Thoracic aorta (tissue), 2 donors: ENCODE measurements at regions not wholly inside any gene's neighbourhood (a gene's known extent, or its start where the extent isn't known, plus 50 kb on each side); places are given as distances from the start of the nearest gene placed in this dataset.

Experiments used
- ATAC-seq: fragments of 150-250 bp; one replicate; pipeline ENCODE4 v1.8.0; 2017; ENCODE audit warnings: low read depth; ENCODE audit not compliant: insufficient number of reproducible peaks, low FRiP score
- DNase-seq: peaks from one replicate; pipeline ENCODE4 v3.0.0-alpha.2; 2020; ENCODE audit warnings: low spot score
- H3K27ac ChIP-seq, 2 donors: fragments of 200-600 bp; sonication (generic); 1 replicate in 1 of 2; 2 replicates in 1 of 2; pipeline ENCODE4 v1.5.1; 2016; ENCODE audit warnings: mild to moderate bottlenecking in 2 of 2, moderate library complexity in 2 of 2
- H3K27me3 ChIP-seq: fragments of 200-600 bp; sonication (generic); replicated peaks from 2 replicates; pipeline ENCODE4 v1.6.0; 2016; ENCODE audit warnings: mild to moderate bottlenecking; ENCODE audit not compliant: insufficient read depth
- H3K36me3 ChIP-seq: fragments of 200-600 bp; sonication (generic); one replicate; pipeline ENCODE4 v1.5.1; 2016
- H3K4me1 ChIP-seq, 2 donors: fragments of 200-600 bp; sonication (generic); 1 replicate in 1 of 2; 2 replicates in 1 of 2; pipeline versions ENCODE4 v1.5.1 to v1.6.0; 2016; ENCODE audit warnings: low read depth in 2 of 2, mild to moderate bottlenecking in 1 of 2; ENCODE audit not compliant: control insufficient read depth in 1 of 2
- H3K4me3 ChIP-seq: fragments of 200-600 bp; sonication (generic); 2 replicates; pipeline ENCODE4 v1.5.1; 2016; ENCODE audit warnings: mild to moderate bottlenecking
- H3K9me3 ChIP-seq: fragments of 200-600 bp; sonication (generic); 2 replicates; pipeline ENCODE4 v1.5.1; 2016
- TF ChIP-seq, protein P1 (sequence below): fragments of 200-600 bp; sonication (generic); IDR thresholded peaks from one replicate; pipeline ENCODE4 v1.5.1; 2019; ENCODE audit warnings: antibody characterized with exemption

DNA sequence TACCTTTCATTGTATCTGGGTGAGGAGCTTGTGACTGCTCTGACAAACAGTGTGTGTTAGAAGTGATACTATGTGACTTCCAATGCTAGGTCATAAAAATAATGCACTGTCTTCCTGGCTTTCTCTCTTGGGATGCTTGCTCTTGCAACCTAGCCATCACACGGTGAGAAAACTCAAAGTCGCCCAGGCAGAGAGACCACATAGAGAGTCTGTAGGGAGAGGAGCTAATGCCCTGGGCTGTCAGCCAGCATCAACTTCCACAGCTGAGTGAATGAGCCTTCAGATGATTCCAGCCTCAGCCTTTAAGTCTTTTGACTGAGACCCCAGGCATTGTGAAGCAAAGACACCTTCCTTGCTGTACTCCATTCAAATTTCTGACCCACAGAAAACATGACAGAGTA, 220.6 kb upstream of the SGO1 start:
- Histone ChIP-seq H3K4me1 (no peaks in the 10 kb centered on the region), H3K27ac (no peak overlapping the region), H3K36me3 (no peaks in the 10 kb centered on the region), H3K9me3 (no peaks in the 10 kb centered on the region), H3K4me3 (no peak overlapping the region), H3K27me3 (no peaks in the 10 kb centered on the region)
- DNase-seq: no peak
- no peak for ATAC-seq
- TF ChIP-seq, protein P1, sequence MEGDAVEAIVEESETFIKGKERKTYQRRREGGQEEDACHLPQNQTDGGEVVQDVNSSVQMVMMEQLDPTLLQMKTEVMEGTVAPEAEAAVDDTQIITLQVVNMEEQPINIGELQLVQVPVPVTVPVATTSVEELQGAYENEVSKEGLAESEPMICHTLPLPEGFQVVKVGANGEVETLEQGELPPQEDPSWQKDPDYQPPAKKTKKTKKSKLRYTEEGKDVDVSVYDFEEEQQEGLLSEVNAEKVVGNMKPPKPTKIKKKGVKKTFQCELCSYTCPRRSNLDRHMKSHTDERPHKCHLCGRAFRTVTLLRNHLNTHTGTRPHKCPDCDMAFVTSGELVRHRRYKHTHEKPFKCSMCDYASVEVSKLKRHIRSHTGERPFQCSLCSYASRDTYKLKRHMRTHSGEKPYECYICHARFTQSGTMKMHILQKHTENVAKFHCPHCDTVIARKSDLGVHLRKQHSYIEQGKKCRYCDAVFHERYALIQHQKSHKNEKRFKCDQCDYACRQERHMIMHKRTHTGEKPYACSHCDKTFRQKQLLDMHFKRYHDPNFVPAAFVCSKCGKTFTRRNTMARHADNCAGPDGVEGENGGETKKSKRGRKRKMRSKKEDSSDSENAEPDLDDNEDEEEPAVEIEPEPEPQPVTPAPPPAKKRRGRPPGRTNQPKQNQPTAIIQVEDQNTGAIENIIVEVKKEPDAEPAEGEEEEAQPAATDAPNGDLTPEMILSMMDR: no peak

DNA sequence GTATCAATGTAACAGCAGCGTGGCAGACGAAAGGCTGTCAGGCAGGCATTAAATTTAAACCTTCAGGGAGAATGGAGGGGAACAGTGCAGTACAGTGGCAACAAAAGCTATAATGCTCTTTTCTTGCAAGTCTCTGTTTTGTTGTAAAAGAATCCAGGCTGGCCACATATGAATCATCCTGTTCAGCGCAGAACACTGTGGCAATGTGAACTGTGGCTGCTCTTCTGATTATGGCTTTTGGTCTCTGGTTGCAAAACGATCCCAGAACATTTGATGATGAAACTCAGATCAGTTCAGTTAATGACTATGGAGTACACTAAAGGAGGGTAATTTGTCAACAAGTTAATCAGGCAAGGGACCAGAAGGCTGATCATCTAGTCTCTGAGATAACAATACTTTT, 219.7 kb upstream of the SGO1 start:
- ATAC-seq (no peak), DNase-seq (no peak)
- no peaks in the 10 kb centered on the region for H3K36me3 ChIP-seq
- peaks cover 0 to 6% of the 10 kb centered on the region in 2 donors for H3K4me1 ChIP-seq
- no peaks in the 10 kb centered on the region for H3K9me3 ChIP-seq
- TF ChIP-seq, protein P1: no peak
- no peak overlapping the region for H3K27ac ChIP-seq
- H3K4me3 ChIP-seq: no peak overlapping the region
- no peaks in the 10 kb centered on the region for H3K27me3 ChIP-seq

DNA sequence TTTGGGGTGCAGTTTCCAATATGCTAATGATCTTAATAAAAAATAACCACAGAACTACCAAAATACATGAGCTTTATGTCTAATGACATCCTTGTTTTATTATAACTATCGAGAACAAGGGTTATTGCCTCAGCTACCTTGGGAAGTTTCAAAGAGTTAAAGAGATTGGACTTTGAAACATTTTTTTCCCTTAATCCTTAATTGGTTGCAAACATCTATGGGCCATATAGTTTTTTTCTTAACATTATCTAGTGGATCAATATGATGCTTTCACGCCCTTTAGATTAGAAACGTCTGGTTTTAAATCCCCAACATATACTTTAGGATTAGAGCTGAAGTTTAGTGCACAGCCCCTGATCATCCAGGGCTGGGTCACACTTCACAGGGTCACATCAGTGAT, 219.2 kb upstream of the SGO1 start:
- TF ChIP-seq, protein P1: no peak
- Histone ChIP-seq H3K9me3 (no peaks in the 10 kb centered on the region), H3K27ac (no peak overlapping the region), H3K4me1 (peaks cover 0 to 11% of the 10 kb centered on the region in 2 donors), H3K4me3 (no peak overlapping the region), H3K27me3 (no peaks in the 10 kb centered on the region), H3K36me3 (no peaks in the 10 kb centered on the region)
- ATAC-seq (no peak), DNase-seq (no peak)

DNA sequence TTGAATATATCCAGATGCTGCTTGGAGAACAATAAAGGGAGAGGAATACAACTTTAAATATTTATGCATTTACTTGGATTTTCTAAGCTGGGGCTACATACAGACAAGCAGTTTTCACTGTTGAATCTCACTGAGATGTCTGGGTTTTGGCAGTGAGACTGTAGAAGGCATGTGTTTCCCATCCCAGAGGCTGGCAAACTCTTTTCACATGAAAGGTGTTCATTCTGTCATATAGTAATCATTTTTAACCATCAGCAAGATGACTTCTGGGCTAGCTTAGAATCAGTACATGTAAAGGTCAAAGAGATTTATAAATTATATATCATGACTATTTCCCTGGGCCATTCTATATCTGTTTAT, 218.7 kb upstream of the SGO1 start:
- ATAC-seq (no peak), DNase-seq (no peak)
- Histone ChIP-seq H3K4me1 (peaks cover 3 to 16% of the 10 kb centered on the region in 2 donors), H3K27me3 (no peaks in the 10 kb centered on the region), H3K4me3 (no peak overlapping the region), H3K36me3 (no peaks in the 10 kb centered on the region), H3K27ac (no peak overlapping the region), H3K9me3 (no peaks in the 10 kb centered on the region)
- TF ChIP-seq, protein P1: no peak

DNA sequence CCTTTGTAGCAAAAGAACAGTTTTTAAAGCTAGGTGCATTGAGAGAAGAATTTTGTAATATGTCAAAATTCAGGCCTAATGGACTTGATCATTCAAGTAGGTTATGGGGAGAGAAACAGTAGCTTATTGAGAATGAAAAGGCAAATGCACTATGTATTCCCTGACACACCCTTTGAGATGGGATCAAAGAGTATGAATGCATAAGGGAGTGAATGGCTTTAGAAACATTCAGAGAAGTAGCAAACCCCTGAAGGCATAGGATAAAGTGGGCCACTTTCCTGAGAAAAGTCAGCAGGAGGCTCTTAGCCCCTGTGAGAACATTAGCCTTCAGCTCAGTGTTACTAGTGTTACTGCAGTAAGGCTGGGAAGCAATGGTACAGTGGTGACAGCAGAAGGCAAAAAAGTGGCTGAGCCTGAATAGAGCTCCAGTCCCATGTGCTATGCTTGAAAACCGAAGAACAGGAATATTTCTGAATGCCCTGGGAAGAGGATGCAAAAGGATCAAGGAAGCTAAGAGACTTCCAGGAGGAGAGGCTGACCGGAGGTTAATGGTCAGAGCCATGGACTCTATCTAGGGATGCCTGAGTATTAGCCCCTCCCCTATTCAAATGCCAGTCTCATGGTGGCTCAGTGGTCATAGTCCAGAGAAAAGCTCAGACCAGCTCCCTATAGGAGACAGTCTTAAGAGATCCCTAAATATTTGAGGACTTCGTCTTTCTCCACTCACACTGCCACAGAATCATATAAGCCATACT, 218.2 kb upstream of the SGO1 start:
- H3K9me3 ChIP-seq: no peaks in the 10 kb centered on the region
- TF ChIP-seq, protein P1: no peak
- no peaks in the 10 kb centered on the region for H3K27me3 ChIP-seq
- no peak overlapping the region for H3K27ac ChIP-seq
- ATAC-seq (no peak), DNase-seq (no peak)
- H3K4me1 ChIP-seq: peaks cover 3 to 18% of the 10 kb centered on the region in 2 donors
- H3K36me3 ChIP-seq: no peaks in the 10 kb centered on the region
- H3K4me3 ChIP-seq: no peak overlapping the region
